H1 (cell line): ENCODE measurements at regions not wholly inside any gene's neighbourhood (a gene's known extent, or its start where the extent isn't known, plus 50 kb on each side); places are given as distances from the start of the nearest gene placed in this dataset.

Experiments used
- CTCF ChIA-PET: fragments of 300-600 bp; sonication (Branson Sonifier 250); formaldehyde crosslinking; loops from one replicate; lab custom pipeline; 2021; ENCODE audit not compliant: partially characterized antibody; lab: Charles Lee
- POLR2A ChIA-PET: fragments of 300-600 bp; sonication (Branson Sonifier 250); formaldehyde crosslinking; loops from one replicate; lab custom pipeline; 2021; ENCODE audit warnings: inconsistent platforms; ENCODE audit not compliant: partially characterized antibody; lab: Charles Lee
- DNase-seq, 2 experiments: peaks; one replicate each; pipeline versions ENCODE4 v3.0.0 to v3.0.0-alpha.2; 2010 to 2022; ENCODE audit warnings: low spot score in 2 of 2, low read depth in 1 of 2, mixed read lengths in 1 of 2
- FAIRE-seq: peaks from 2 replicates; lab custom pipeline; 2011; peaks lifted over from hg19 to GRCh38; lab: Jason Lieb, UNC
- H2AFZ ChIP-seq: 2 replicates; pipeline ENCODE4 v1.8.1; 2012; ENCODE audit warnings: low read length, inconsistent platforms
- H2AK5ac ChIP-seq: 2 replicates; pipeline ENCODE4 v1.6.1; 2013; ENCODE audit warnings: low read depth, low read length
- H2BK120ac ChIP-seq: replicated peaks from 2 replicates; pipeline ENCODE3; 2013; ENCODE audit warnings: low read depth, low read length, inconsistent platforms
- H2BK12ac ChIP-seq: 2 replicates; pipeline ENCODE4 v1.6.1; 2013; ENCODE audit warnings: low read depth, low read length
- H2BK15ac ChIP-seq: 2 replicates; pipeline ENCODE4 v1.6.1; 2013; ENCODE audit warnings: low read length
- H2BK20ac ChIP-seq: 2 replicates; pipeline ENCODE4 v1.6.1; 2013; ENCODE audit warnings: low read length
- H2BK5ac ChIP-seq: 2 replicates; pipeline ENCODE4 v1.6.1; 2013; ENCODE audit warnings: low read depth, low read length
- H3K14ac ChIP-seq: 2 replicates; pipeline ENCODE4 v1.6.1; 2013; ENCODE audit warnings: inconsistent platforms; ENCODE audit not compliant: insufficient read length
- H3K18ac ChIP-seq: 2 replicates; pipeline ENCODE4 v1.6.1; 2013; ENCODE audit warnings: low read length; ENCODE audit errors: extremely low read depth
- H3K23ac ChIP-seq: 2 replicates; pipeline ENCODE4 v1.6.1; 2013; ENCODE audit warnings: inconsistent platforms; ENCODE audit not compliant: insufficient read length
- H3K23me2 ChIP-seq: 2 replicates; pipeline ENCODE4 v1.6.1; 2013; ENCODE audit warnings: low read depth, low read length
- H3K27ac ChIP-seq: 2 replicates; pipeline ENCODE4 v1.6.1; 2011; ENCODE audit warnings: low read depth, low read length, inconsistent platforms
- H3K27me3 ChIP-seq, 4 experiments: replicated peaks in 1 of 4; 1 replicate in 1 of 4; 2 replicates in 3 of 4; pipeline versions ENCODE4 v1.6.1 to v1.8.1; 2011 to 2013; ENCODE audit warnings: low read length in 3 of 4, mild to moderate bottlenecking in 3 of 4, inconsistent platforms in 2 of 4, mixed read lengths in 2 of 4, moderate library complexity in 1 of 4; ENCODE audit not compliant: control insufficient read depth in 3 of 4, insufficient read depth in 3 of 4; ENCODE audit errors: extremely low read depth in 1 of 4
- H3K36me3 ChIP-seq, 4 experiments: 2 replicates each; pipeline versions ENCODE4 v1.6.1 to v1.8.1; 2011 to 2013; ENCODE audit warnings: mild to moderate bottlenecking in 4 of 4, low read length in 3 of 4, moderate library complexity in 2 of 4, control low read depth in 1 of 4, inconsistent platforms in 1 of 4; ENCODE audit not compliant: insufficient read depth in 4 of 4, control insufficient read depth in 2 of 4
- H3K4ac ChIP-seq: replicated peaks from 2 replicates; pipeline ENCODE3; 2013; ENCODE audit warnings: low read length, low read depth, mixed read lengths, inconsistent platforms; ENCODE audit not compliant: insufficient read length
- H3K4me1 ChIP-seq, 4 experiments: replicated peaks in 1 of 4; 1 replicate in 1 of 4; 2 replicates in 3 of 4; pipeline versions ENCODE4 v1.6.1 to v1.8.1; 2011 to 2013; ENCODE audit warnings: low read length in 3 of 4, inconsistent platforms in 2 of 4, mixed read lengths in 1 of 4; ENCODE audit not compliant: insufficient read depth in 4 of 4, control insufficient read depth in 3 of 4
- H3K4me2 ChIP-seq, 2 experiments: 2 replicates each; pipeline versions ENCODE4 v1.6.1 to v1.8.1; 2011 to 2013; ENCODE audit warnings: low read depth in 2 of 2, low read length in 2 of 2, control low read depth in 1 of 2, inconsistent platforms in 1 of 2, mild to moderate bottlenecking in 1 of 2; ENCODE audit not compliant: insufficient read depth in 1 of 2
- H3K4me3 ChIP-seq, 4 experiments: fragments of 200-600, 300-600 bp in 1 of 4; sonication (generic), shearing (Covaris generic), sonication (Bioruptor Twin) in 1 of 4; 2 replicates each; pipeline versions ENCODE4 v1.5.1 to v1.8.1; 2011 to 2016; ENCODE audit warnings: low read length in 4 of 4, low read depth in 3 of 4, control low read depth in 2 of 4, inconsistent platforms in 2 of 4, mild to moderate bottlenecking in 2 of 4, mixed read lengths in 1 of 4, moderate library complexity in 1 of 4; ENCODE audit not compliant: insufficient read depth in 2 of 4; ENCODE audit errors: extremely low read depth in 1 of 4
- H3K56ac ChIP-seq: replicated peaks from 2 replicates; pipeline ENCODE3; 2013; ENCODE audit warnings: low read depth, mild to moderate bottlenecking, mixed read lengths, low read length, inconsistent platforms; ENCODE audit not compliant: insufficient read length
- H3K79me1 ChIP-seq: 2 replicates; pipeline ENCODE4 v1.6.1; 2013; ENCODE audit warnings: low read depth, low read length, control low read depth
- H3K79me2 ChIP-seq, 2 experiments: 2 replicates each; pipeline versions ENCODE4 v1.6.1 to v1.8.1; 2012 to 2013; ENCODE audit warnings: low read length in 2 of 2, mild to moderate bottlenecking in 2 of 2, inconsistent platforms in 1 of 2; ENCODE audit not compliant: insufficient read depth in 2 of 2, control insufficient read depth in 1 of 2
- H3K9ac ChIP-seq, 4 experiments: replicated peaks in 1 of 4; 1 replicate in 1 of 4; 2 replicates in 3 of 4; pipeline versions ENCODE4 v1.6.1 to v1.8.1; 2011 to 2013; ENCODE audit warnings: low read depth in 3 of 4, low read length in 3 of 4, control low read depth in 2 of 4, mild to moderate bottlenecking in 2 of 4, moderate library complexity in 2 of 4, inconsistent platforms in 1 of 4; ENCODE audit errors: extremely low read depth in 1 of 4
- H3K9me3 ChIP-seq, 2 experiments: 2 replicates each; pipeline versions ENCODE4 v1.6.1 to v1.8.1; 2012 to 2013; ENCODE audit warnings: mild to moderate bottlenecking in 2 of 2, moderate library complexity in 2 of 2, control low read depth in 1 of 2, inconsistent platforms in 1 of 2, low read depth in 1 of 2, low read length in 1 of 2, mixed read lengths in 1 of 2; ENCODE audit not compliant: insufficient read depth in 2 of 2
- H4K20me1 ChIP-seq, 2 experiments: replicated peaks in 1 of 2; 2 replicates each; pipeline versions ENCODE3 to v1.8.1; 2011 to 2013; ENCODE audit warnings: inconsistent platforms in 2 of 2, low read length in 2 of 2, mild to moderate bottlenecking in 1 of 2; ENCODE audit not compliant: insufficient read depth in 2 of 2, control insufficient read depth in 1 of 2
- H4K5ac ChIP-seq: 2 replicates; pipeline ENCODE4 v1.6.1; 2013; ENCODE audit warnings: low read length, low read depth, mixed read lengths, inconsistent platforms; ENCODE audit not compliant: insufficient read length
- H4K8ac ChIP-seq: 2 replicates; pipeline ENCODE4 v1.8.0; 2013; ENCODE audit warnings: mild to moderate bottlenecking, moderate library complexity, low read length, inconsistent platforms; ENCODE audit not compliant: insufficient read depth; ENCODE audit errors: extremely low read depth
- H4K91ac ChIP-seq: replicated peaks from 2 replicates; pipeline ENCODE3; 2013; ENCODE audit warnings: low read length, mixed read lengths, inconsistent platforms; ENCODE audit not compliant: insufficient read length
- KDM4A ChIP-seq: IDR thresholded peaks from one replicate; pipeline ENCODE4 v1.7.1; 2012; ENCODE audit warnings: low read depth, mild to moderate bottlenecking, moderate library complexity, low read length, inconsistent platforms; ENCODE audit not compliant: severe bottlenecking
- POU5F1 ChIP-seq: IDR thresholded peaks from 2 replicates; pipeline ENCODE4 v1.6.1; 2011; ENCODE audit warnings: low read depth, mild to moderate bottlenecking, low read length, moderate library complexity
- TEAD4 ChIP-seq: IDR thresholded peaks from 2 replicates; pipeline ENCODE4 v1.6.1; 2012; ENCODE audit warnings: low read depth, low read length, inconsistent platforms, mixed read lengths
- WGBS, 2 experiments: shearing (Covaris generic) in 1 of 2; methylation state at CpG; one replicate each; pipeline versions ENCODE4 v1.1.6 to v1.1.7; 2013 to 2015; ENCODE audit warnings: low lambda C conversion rate in 2 of 2, mixed read lengths in 2 of 2, inconsistent platforms in 1 of 2, low coverage in 1 of 2, missing lambda C conversion rate in 1 of 2; ENCODE audit not compliant: insufficient replicate concordance in 2 of 2, insufficient coverage in 1 of 2, insufficient read length in 1 of 2; ENCODE audit errors: extremely low coverage in 1 of 2, missing lambda C conversion rate in 1 of 2; 5-methylcytosine and 5-hydroxymethylcytosine counted together

GRCh38 chr3:34150992-34151391 is 352.6 kb downstream of the PDCD6IP start:
- Histone ChIP-seq H2AFZ (no peak overlapping the region), H3K79me2 (no peaks in the 10 kb centered on the region), H3K27ac (no peak overlapping the region), H3K23ac (no peak overlapping the region), H3K27me3 (no peaks in the 10 kb centered on the region), H4K5ac (no peak overlapping the region), H4K20me1 (no peaks in the 10 kb centered on the region), H3K4me2 (no peak overlapping the region), H3K9me3 (no peaks in the 10 kb centered on the region), H2BK5ac (no peak overlapping the region), H2BK15ac (no peak overlapping the region), H2AK5ac (no peak overlapping the region), H4K91ac (no peak overlapping the region), H2BK20ac (no peak overlapping the region), H4K8ac (no peak overlapping the region), H2BK12ac (no peak overlapping the region), H3K4ac (no peak overlapping the region), H2BK120ac (no peak overlapping the region), H3K23me2 (no peaks in the 10 kb centered on the region), H3K56ac (no peak overlapping the region), H3K36me3 (no peaks in the 10 kb centered on the region), H3K18ac (no peak overlapping the region), H3K4me1 (0 out of 7 replicates have a peak, but pooled peaks cover 0 to under 1% (median 0%) of the 10 kb centered on the region in 4 experiments), H3K9ac (no peak overlapping the region), H3K14ac (no peak overlapping the region), H3K4me3 (no peak overlapping the region), H3K79me1 (no peaks in the 10 kb centered on the region)
- CTCF ChIA-PET = interaction anchor here (0.8 to 1.5 kb wide), 2 partner anchors 9 to 534 kb away, joined by 3 read pairs; no protein-coding TSS in a partner anchor
- POLR2A ChIA-PET = no interaction called here
- 84% methylated on average over 3 of the region's 3 CpGs; no CpG with 5 or more reads in 1 of the 2 experiments for WGBS, 2 experiments
- no peak for DNase-seq
- no peak for FAIRE-seq
- TF ChIP-seq POU5F1 (no peak), KDM4A (no peak), TEAD4 (no peak)
